ENCODE measurements at regions not wholly inside any gene's neighbourhood (a gene's known extent, or its start where the extent isn't known, plus 50 kb on each side); places are given as distances from the start of the nearest gene placed in this dataset.

DNA sequence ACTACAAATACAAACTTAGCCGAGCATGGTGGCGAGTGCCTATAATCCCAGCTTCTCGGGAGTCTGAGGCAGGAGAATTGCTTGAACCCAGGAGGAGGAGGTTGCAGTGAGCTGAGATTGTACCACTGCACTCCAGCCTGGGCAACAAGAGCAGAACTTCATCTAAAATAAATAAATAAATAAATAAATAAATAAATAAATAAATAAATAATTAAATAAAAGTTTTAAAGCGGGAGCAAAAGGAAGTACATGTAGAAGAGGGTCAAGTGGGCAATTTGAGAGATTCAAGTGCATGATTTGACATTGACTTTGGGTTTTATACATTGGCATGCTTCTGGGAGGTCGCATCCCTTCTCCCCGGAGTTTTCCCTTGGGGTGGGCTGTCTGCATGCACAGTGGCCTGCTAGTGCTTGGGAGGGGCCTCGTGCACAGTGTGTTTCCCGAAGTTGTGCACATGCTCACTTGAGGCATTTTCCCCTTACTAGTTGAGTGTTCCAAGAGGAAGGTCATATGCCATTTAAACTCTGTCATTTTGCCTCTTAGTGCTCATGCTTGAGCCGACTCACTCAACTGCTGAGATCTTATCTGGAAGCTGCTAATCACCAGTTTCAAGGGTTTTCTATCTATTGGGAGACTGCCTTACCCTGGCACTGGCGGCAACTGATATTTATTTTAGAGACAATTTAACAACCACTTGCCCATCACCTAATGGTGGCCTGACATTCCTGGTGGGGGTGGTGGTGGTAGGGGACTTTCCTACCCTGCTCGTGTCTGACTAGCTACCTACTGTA is 193.2 kb upstream of the MPHOSPH6 start:
- Histone ChIP-seq H3K4me1 (no peaks in the 10 kb centered on the region), H3K36me3 (no peaks in the 10 kb centered on the region), H3K27me3 (no peaks in the 10 kb centered on the region), H3K27ac (no peak overlapping the region), H3K4me3 (no peak overlapping the region), H3K9me3 (no peaks in the 10 kb centered on the region)
- FAIRE-seq, result no peak
- WGBS, 2 donors, result 63 to 75% methylated on average over 11 of the region's 11 CpGs
- intact Hi-C loops (cut with DNase I), result no loop called here
- no peak for ATAC-seq
- no peak for DNase-seq
- TF ChIP-seq, protein P1, sequence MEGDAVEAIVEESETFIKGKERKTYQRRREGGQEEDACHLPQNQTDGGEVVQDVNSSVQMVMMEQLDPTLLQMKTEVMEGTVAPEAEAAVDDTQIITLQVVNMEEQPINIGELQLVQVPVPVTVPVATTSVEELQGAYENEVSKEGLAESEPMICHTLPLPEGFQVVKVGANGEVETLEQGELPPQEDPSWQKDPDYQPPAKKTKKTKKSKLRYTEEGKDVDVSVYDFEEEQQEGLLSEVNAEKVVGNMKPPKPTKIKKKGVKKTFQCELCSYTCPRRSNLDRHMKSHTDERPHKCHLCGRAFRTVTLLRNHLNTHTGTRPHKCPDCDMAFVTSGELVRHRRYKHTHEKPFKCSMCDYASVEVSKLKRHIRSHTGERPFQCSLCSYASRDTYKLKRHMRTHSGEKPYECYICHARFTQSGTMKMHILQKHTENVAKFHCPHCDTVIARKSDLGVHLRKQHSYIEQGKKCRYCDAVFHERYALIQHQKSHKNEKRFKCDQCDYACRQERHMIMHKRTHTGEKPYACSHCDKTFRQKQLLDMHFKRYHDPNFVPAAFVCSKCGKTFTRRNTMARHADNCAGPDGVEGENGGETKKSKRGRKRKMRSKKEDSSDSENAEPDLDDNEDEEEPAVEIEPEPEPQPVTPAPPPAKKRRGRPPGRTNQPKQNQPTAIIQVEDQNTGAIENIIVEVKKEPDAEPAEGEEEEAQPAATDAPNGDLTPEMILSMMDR (IDR thresholded peaks at IDR 0.05), result no peak

DNA sequence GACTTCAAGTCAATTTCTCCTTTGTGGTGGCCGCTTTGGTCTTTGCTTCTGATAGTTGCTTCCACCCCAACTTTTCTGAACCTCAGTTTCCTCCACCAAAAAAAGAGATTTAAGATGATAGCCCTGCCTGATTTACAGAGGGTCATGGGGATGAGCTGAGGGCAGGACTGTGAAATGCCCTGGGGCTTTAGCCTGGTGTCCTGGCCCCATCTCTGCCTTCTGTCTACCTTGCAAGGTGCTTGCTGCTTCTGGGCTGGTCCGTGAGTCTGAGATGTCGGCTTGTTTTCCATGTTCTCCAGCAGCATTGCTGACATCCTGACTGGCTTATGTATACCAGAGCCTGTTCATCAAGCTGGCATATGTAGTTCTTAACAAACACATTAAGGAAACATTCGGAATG is 191.9 kb upstream of the MPHOSPH6 start:
- no peaks in the 10 kb centered on the region for H3K27me3 ChIP-seq
- H3K4me3 ChIP-seq, result no peak overlapping the region
- intact Hi-C loops (cut with DNase I), result no loop called here
- 81 to 86% methylated on average over 4 of the region's 4 CpGs for WGBS, 2 donors
- no peaks in the 10 kb centered on the region for H3K36me3 ChIP-seq
- no peak for FAIRE-seq
- no peak for DNase-seq
- no peaks in the 10 kb centered on the region for H3K4me1 ChIP-seq
- no peak overlapping the region for H3K27ac ChIP-seq
- H3K9me3 ChIP-seq, result no peaks in the 10 kb centered on the region
- TF ChIP-seq, protein P1 (IDR thresholded peaks at IDR 0.05), result no peak
- ATAC-seq, result no peak

GRCh38 chr16:82360024-82360783 is 190.2 kb upstream of the MPHOSPH6 start:
- no peak for ATAC-seq
- Histone ChIP-seq H3K27ac (no peak overlapping the region), H3K27me3 (no peaks in the 10 kb centered on the region), H3K9me3 (no peaks in the 10 kb centered on the region), H3K4me3 (no peak overlapping the region), H3K36me3 (no peaks in the 10 kb centered on the region), H3K4me1 (no peaks in the 10 kb centered on the region)
- intact Hi-C loops (cut with DNase I), result no loop called here
- no peak for DNase-seq
- TF ChIP-seq, protein P1 (IDR thresholded peaks at IDR 0.05), result no peak
- 89 to 96% methylated on average over 2 of the region's 2 CpGs for WGBS, 2 donors
- FAIRE-seq, result no peak

DNA sequence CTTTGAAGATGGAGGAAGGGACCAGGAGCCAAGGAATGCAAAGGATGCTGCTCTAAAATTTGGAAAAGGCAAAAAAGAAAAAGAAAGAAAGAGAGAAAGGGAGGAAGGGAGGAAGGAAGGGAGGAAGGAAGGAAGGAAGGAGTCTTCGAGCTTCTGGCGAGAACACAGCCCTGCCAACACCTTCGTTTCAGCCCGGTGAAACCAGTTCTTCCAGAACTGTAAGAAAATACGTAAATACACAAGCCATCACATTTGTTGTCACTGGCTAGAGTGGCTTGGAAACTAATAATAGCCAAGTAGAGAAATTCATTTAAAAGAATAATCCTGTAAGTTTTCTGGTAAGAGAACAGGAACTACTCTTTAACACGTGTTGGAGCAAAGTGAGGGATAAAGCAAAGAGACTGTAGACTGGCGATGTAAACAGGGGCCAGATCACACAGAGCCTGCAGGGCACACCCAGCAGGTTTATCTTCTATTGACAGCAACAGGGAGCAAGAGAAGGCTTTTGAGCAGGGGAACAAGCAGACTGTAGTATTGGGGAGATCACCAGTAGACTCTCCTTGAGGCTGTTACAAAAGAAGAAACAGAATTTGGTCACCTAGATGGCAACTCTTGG is 188.7 kb upstream of the MPHOSPH6 start:
- H3K27me3 ChIP-seq, result no peaks in the 10 kb centered on the region
- 11 to 14% methylated on average over 7 of the region's 7 CpGs for WGBS, 2 donors
- intact Hi-C loops (cut with DNase I), result no loop called here
- no peaks in the 10 kb centered on the region for H3K4me1 ChIP-seq
- FAIRE-seq, result no peak
- TF ChIP-seq, protein P1 (IDR thresholded peaks at IDR 0.05), result no peak
- H3K27ac ChIP-seq, result no peak overlapping the region
- no peak for DNase-seq
- H3K4me3 ChIP-seq, result no peak overlapping the region
- H3K36me3 ChIP-seq, result no peaks in the 10 kb centered on the region
- peak in 1 of 4 donors; percentile 51 for ATAC-seq
- no peaks in the 10 kb centered on the region for H3K9me3 ChIP-seq
